HG02981 (cell line): ENCODE measurements at regions not wholly inside any gene's neighbourhood (a gene's known extent, or its start where the extent isn't known, plus 50 kb on each side); places are given as distances from the start of the nearest gene placed in this dataset.

Experiments used
- ATAC-seq: cut with Tn5 transposase; IDR thresholded peaks from one replicate; pipeline ENCODE4 v1.9.1; 2021; ENCODE audit warnings: mild to moderate bottlenecking, moderate library complexity; ENCODE audit not compliant: unreplicated experiment

DNA sequence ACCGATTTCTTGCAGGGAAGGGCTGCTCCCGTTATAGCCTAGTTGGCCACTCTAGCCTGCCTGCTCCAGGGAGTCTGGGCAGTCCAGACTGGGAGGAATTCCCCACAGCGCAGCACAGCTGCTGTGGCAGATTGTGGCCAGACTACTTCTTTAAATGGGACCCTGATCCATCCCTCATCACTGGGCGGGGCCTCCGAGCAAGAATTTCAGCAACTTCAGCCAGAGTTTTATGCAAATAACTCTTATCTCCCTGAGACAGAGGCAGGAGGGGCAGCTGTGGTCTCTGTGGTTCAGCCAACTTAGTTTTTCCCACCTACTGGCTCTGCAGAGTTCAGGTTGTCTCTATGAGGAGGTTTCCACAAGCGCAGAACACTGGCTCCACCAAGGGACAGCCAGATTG lies 1583.2 kb downstream of the SUCLG1 start:
- ATAC-seq: no peak

- no peak for ATAC-seq
Observed at GRCh38 chr2:82857967-82858366, 1601.1 kb downstream of the SUCLG1 start.

DNA sequence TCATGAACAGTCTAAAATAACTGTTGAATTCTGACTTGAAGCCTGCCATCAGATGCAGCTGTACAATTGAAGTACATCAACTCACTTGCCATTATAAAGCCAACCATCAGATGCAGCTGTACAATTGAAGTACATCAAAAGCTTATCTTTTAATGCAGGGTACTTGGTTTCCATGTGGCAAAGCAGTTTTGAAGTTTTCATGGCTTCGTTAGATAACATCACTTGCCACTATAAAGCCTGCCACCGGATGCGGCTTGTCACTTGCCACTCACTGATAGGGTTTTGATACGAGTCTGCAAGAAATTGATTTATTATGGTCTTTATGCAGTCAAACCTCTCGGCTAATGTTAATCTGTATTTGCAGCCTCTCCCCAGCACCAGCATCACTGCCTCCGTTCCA lies 1605.8 kb downstream of the SUCLG1 start:
- ATAC-seq: no peak

GRCh38 chr2:82852787-82853186 lies 1606.3 kb downstream of the SUCLG1 start:
- no peak for ATAC-seq

DNA sequence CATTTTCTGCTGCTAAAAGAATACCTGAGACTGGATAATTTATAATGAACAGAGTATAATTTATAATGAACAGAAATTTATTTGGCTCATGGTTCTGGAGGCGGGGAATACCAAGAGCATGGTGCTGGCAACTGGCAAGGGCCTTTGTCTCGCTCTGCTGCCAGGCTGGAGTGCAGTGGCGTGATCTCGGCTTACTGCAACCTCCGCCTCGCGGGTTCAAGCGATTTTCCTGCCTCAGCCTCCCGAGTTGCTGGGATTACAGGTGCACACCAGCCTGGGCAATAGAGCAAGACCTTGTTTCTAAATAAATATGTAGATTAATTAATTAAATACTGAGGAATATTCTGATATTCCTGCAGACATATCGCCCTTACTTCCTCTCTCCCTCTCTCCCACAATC lies 1610.8 kb downstream of the SUCLG1 start:
- ATAC-seq: no peak

GRCh38 chr2:82839036-82839435 lies 1620.0 kb downstream of the SUCLG1 start:
- no peak for ATAC-seq

- ATAC-seq: no peak
Observed at GRCh38 chr2:82837588-82838304, 1621.3 kb downstream of the SUCLG1 start.

- ATAC-seq: no peak
Observed at GRCh38 chr2:82834893-82835292, 1624.2 kb downstream of the SUCLG1 start.

DNA sequence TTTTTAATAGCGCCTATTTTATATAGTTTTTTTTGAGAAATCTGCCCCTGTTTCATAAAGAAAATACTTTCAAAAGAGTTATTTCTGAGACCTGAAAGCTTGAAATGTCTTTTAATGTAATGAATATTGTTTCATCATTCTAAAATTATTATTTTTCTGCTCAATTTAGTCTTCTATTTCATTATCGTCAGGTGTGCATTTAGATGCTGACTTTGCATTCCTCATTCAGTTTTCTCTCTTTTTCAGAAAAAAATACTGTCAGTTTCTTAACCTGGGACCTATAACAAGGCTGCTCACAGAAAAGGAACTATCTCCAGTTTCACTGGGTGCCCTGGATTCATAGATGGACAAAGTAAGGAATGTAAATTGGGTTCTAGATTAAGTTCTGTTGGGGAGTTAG lies 1631.7 kb downstream of the SUCLG1 start:
- no peak for ATAC-seq

GRCh38 chr2:82826437-82826836 lies 1632.6 kb downstream of the SUCLG1 start:
- ATAC-seq: no peak

GRCh38 chr2:82825410-82826090 lies 1633.5 kb downstream of the SUCLG1 start:
- no peak for ATAC-seq

GRCh38 chr2:82823892-82824291 lies 1635.2 kb downstream of the SUCLG1 start:
- ATAC-seq: no peak

DNA sequence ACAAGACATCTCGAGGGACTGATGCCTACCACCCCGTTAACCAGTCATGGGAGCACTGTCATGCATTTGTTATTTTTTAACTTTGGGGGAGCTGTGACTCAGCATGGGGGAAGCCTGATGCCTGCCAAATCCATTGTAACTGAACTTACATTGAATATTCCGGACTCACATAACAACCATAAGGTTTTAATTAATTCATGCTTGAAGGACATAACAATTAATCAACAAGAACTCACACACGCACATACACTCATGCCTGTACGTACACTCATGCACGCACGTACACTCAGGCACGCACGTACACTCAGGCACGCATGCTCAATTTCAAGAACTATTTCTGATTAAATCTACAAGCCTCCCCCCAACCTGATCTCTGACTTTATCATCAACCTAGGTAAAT lies 1639.1 kb downstream of the SUCLG1 start:
- no peak for ATAC-seq

- no peak for ATAC-seq
Observed at GRCh38 chr2:82814146-82814545, 1644.9 kb downstream of the SUCLG1 start.

DNA sequence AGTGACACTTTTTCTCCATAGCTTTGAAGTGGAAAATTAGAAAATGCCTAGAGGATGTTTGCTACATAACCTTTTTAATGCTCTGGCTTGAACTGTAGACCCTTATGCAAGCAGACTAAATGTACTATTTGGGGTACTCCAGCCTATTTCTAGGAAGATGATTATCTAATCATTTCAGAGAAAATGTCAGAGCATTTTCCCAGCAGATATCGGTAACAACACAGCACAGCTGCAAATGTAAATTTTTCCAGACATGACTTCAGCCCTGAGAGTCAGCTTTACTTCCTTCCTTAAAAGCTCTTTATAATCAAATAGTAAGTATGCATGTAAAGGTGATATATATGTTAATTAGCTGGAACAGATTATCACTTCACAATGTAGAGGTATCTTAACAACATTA lies 1647.1 kb downstream of the SUCLG1 start:
- no peak for ATAC-seq

GRCh38 chr2:82803307-82803706 lies 1655.8 kb downstream of the SUCLG1 start:
- no peak for ATAC-seq

GRCh38 chr2:82797469-82797868 lies 1661.6 kb downstream of the SUCLG1 start:
- ATAC-seq: no peak

- ATAC-seq: no peak
Observed at GRCh38 chr2:82796132-82796531, 1662.9 kb downstream of the SUCLG1 start.

- ATAC-seq: no peak
Observed at GRCh38 chr2:82795446-82795845, 1663.6 kb downstream of the SUCLG1 start.

- no peak for ATAC-seq
Observed at GRCh38 chr2:82793711-82794435, 1665.2 kb downstream of the SUCLG1 start.

DNA sequence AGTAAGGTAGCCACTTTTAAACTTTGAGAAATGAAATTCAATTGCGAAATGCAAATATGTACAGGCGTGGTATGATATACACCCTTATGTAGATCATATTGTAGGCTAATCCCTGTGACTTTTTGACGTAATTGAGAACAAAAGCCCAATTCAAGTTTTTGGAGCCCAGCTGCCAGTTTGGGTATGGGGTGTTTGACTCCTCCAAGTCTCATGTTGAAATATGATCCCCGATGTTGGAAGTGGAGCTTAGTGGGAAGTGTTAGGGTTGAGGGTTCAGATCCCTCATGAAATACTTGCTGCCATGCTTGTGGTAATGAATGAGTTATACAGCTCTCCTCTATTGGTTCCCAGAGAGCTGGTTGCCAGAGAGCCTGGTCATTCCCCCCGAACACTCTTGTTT lies 1666.8 kb downstream of the SUCLG1 start:
- no peak for ATAC-seq
